WI38 (cell line): ENCODE measurements at regions not wholly inside any gene's neighbourhood (a gene's known extent, or its start where the extent isn't known, plus 50 kb on each side); places are given as distances from the start of the nearest gene placed in this dataset.

Source experiments
- H3K4me3 ChIP-seq: 2 replicates; pipeline ENCODE4 v1.5.1; 2011; ENCODE audit warnings: low read depth, mild to moderate bottlenecking, control low read depth, low read length
- CTCF ChIP-seq: IDR thresholded peaks from 2 replicates; pipeline ENCODE4 v1.5.1; 2012; ENCODE audit warnings: low read depth, mild to moderate bottlenecking, control low read depth, low read length

GRCh38 chr9:126147186-126147935 lies 179.3 kb upstream of the MVB12B start:
- no peak overlapping the region for H3K4me3 ChIP-seq
- TF ChIP-seq CTCF = no peak

DNA sequence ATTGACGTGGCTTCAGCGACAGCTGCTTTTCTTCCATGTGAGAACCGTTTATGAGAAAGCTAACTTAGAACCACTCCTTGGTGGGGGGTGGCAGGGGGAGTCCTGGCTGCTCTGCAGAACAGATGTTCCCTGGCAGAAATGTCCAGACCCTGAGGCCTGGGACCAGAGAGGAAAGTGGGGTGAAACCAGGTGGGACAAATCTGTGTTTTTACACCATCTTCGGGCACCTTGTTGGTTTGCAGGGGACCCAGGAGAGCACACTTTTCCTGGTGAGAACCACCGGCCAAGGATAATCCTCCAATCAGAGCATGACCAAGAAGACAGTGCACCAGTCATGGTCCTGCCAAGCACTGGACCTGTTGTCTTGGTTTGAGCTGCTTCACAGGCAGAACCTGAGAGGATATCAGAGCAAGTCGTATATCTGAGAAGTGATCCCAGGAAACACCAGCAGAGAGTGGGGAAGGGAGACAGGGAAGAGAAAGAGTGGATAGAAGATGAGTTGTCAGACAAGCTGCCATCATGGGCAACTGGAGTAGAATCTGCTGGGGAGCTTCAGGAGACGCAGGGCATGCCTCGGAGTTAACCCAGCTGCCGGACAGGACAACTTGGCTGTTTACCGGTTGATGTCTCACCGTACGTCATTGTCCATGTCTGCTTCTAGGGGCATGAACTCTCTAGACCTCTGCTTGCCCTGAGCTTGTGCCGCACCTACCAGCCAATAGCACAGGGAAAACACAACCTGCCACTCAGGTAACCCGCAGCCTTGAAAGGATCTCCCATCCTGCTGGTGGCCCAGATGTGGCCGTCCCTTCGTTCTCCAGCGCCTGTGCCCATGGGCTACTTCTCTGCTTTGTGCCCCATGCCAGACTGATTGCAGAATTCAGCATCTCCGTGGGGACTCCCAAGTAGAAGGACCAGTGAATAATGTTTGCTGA lies 178.4 kb upstream of the MVB12B start:
- TF ChIP-seq CTCF = no peak
- H3K4me3 ChIP-seq = no peak overlapping the region

- no peak for TF ChIP-seq CTCF
- no peak overlapping the region for H3K4me3 ChIP-seq
Observed at GRCh38 chr9:126148994-126149393, 177.6 kb upstream of the MVB12B start.

DNA sequence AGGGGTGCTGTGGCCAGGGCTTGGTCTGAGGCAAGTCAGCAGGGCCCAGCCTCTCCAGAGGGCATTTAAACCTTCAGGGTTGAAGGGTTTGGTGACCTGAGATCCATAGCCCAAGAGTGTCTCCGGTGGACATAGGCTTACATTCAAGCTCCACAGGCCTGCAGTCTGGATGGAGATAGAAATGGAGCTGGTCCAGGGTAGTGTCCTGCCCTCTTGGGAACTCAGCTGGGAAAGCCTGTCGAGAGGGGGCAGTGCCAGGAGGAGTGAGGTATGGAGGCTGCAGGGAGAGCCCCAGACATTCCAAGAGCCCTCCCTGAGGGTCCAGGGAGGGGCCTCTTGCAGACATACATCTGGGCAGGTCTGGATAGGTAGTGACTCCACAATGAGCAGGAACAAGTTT lies 177.0 kb upstream of the MVB12B start:
- H3K4me3 ChIP-seq = no peak overlapping the region
- no peak for TF ChIP-seq CTCF

DNA sequence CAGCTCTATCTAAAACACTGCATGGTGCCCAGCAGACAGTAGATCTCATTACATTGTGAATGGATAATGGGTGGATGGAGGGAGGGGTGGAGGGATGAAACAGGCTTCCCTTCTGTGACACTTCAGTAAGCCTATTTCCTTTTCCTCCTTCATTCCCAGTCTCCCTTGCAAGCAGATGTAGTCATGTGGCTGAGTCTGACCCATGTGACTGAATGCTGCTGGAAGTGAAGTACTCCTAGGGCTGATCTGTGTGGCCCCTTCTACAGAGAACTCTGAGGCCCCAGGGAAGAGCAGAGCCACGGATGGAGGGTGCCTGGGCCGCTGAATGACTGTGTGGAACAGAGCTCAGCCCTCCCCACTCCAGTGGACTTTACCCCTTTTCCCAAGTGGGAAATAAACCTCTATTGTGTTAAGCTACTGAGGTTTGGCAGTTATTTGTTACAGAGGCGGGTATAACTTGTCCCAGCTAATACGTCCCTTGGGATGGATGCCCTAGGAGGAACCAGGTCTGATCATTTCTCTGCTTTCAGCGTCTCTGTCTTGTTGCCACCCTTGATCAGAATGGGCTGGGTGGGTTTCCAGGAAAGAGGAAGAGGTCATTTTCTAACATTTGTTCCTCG lies 176.1 kb upstream of the MVB12B start:
- TF ChIP-seq CTCF = no peak
- H3K4me3 ChIP-seq = no peak overlapping the region

- H3K4me3 ChIP-seq = no peak overlapping the region
- no peak for TF ChIP-seq CTCF
Observed at GRCh38 chr9:126151031-126151685, 175.5 kb upstream of the MVB12B start.
